ENCODE measurements at regions not wholly inside any gene's neighbourhood (a gene's known extent, or its start where the extent isn't known, plus 50 kb on each side); places are given as distances from the start of the nearest gene placed in this dataset.

DNA sequence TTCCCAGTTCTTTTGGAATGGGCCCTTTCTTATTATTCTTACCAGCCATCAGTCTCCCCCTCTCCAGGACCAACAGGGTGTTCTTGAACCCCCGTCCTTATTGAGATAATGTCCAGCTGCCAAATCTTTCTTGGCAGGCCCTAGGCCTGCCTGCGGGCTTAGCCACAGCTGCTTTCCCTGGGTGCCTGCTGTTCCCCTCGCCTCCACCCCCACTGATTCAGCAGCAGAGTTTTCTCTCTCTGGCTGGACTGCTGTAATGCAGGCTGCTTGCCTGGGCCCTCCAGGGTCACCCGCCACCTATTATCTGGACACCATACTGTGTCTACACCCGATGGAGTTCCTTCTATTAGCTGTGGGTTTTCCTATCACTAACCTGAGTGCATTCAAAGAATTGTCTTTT is 395.4 kb upstream of the ATP5MC3 start:
- no peaks in the 10 kb centered on the region for H3F3A ChIP-seq (ENCODE audit: insufficient read depth, low read length)
- H3K9me2 ChIP-seq (ENCODE audit: low read depth, low read length): no peaks in the 10 kb centered on the region
- no peak for TF ChIP-seq EZH2 (IDR thresholded peaks at IDR 0.05; ENCODE audit: borderline replicate concordance, low read length)
- TF ChIP-seq, protein P1, sequence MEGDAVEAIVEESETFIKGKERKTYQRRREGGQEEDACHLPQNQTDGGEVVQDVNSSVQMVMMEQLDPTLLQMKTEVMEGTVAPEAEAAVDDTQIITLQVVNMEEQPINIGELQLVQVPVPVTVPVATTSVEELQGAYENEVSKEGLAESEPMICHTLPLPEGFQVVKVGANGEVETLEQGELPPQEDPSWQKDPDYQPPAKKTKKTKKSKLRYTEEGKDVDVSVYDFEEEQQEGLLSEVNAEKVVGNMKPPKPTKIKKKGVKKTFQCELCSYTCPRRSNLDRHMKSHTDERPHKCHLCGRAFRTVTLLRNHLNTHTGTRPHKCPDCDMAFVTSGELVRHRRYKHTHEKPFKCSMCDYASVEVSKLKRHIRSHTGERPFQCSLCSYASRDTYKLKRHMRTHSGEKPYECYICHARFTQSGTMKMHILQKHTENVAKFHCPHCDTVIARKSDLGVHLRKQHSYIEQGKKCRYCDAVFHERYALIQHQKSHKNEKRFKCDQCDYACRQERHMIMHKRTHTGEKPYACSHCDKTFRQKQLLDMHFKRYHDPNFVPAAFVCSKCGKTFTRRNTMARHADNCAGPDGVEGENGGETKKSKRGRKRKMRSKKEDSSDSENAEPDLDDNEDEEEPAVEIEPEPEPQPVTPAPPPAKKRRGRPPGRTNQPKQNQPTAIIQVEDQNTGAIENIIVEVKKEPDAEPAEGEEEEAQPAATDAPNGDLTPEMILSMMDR (IDR thresholded peaks at IDR 0.05; ENCODE audit: low read length): no peak
- no peak overlapping the region for H3K4me2 ChIP-seq (ENCODE audit: low read length)
- no peak overlapping the region for H3K27ac ChIP-seq (ENCODE audit: low read depth, low read length, poor library complexity, severe bottlenecking)
- no peaks in the 10 kb centered on the region for H3K9me3 ChIP-seq (ENCODE audit: low read length)
- no peaks in the 10 kb centered on the region for H3K4me1 ChIP-seq (ENCODE audit: insufficient read depth, low read length, severe bottlenecking)
- H2AFZ ChIP-seq (ENCODE audit: low read length): no peak overlapping the region
- no peaks in the 10 kb centered on the region for H3K36me3 ChIP-seq (ENCODE audit: insufficient read depth, low read length)
- no peaks in the 10 kb centered on the region for H4K20me1 ChIP-seq (ENCODE audit: insufficient read depth, low read length)
- no peaks in the 10 kb centered on the region for H3K27me3 ChIP-seq (ENCODE audit: insufficient read depth, low read length)
- H3K79me2 ChIP-seq (ENCODE audit: insufficient read depth, low read length): no peaks in the 10 kb centered on the region
- no peak overlapping the region for H3K9ac ChIP-seq (ENCODE audit: low read length)
- no peak overlapping the region for H3K4me3 ChIP-seq (ENCODE audit: low read depth, low read length, poor library complexity, severe bottlenecking)

DNA sequence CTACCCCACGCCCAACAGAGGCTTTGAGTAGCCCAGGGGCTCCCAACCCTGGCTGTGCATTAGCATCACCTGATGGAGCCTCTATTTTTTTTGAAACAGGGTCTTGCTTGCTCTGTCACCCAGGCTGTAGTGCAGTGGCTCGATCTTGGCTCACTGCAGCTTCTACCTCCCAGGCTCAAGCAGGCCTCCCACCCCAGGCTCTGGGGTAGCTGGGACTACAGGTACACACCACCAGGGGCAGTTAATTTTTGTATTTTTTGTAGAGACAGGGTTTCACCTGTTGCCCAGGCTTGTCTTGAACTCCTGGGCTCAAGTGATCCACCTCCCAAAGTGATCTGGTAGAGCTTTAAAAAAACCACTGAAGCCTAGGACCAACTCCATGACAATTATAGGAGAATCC is 394.8 kb upstream of the ATP5MC3 start:
- Histone ChIP-seq H3K9me2 (ENCODE audit: low read depth, low read length) (no peaks in the 10 kb centered on the region), H3K4me2 (ENCODE audit: low read length) (no peak overlapping the region)

DNA sequence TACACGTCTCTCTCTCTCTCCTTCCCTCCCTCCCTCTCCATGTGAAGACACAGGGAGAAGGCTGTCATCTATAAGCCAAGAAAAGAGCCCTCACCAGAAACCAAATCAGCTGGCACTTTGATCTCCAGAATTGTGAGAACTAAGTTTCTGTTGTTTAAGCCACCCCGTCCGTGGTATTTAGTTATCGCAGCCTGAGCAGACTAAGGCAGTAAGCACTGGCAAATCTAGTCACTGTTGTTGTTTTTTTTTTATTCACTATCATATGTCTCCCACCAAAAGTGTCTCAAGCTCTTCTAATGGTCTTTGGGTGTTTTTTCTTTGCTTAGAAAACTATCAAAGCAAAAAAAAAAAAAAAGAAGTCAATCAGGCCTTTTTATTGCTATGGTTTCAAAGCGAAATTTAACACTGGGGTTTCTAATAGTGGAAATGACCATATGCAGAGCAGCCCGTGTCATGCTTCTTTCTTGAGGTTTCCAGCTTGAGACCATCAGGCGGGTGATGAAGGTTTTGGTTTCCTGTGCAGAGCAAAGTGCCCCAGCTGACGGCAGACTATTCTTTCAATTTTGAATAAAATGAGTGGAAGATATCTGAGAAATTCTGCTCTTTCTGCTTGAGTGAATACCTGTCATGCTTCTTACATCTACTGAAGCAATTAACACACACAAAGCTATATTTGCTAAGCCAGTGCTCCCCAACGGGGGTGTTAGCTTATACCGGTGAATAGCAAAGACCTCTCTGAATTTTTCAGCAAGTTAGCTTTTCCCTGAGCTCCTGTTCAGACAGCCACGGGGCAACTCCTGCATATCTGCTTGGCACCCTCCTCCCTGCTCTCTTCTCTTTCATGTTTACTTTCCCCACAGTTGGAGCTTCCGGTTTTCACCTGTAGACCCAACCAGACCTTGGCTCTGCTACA is 394.1 kb upstream of the ATP5MC3 start:
- H3K9ac ChIP-seq (ENCODE audit: low read length): no peak overlapping the region
- H3K27me3 ChIP-seq (ENCODE audit: insufficient read depth, low read length): no peaks in the 10 kb centered on the region
- H3K4me2 ChIP-seq (ENCODE audit: low read length): no peak overlapping the region
- no peaks in the 10 kb centered on the region for H3F3A ChIP-seq (ENCODE audit: insufficient read depth, low read length)
- H3K79me2 ChIP-seq (ENCODE audit: insufficient read depth, low read length): no peaks in the 10 kb centered on the region
- no peaks in the 10 kb centered on the region for H3K36me3 ChIP-seq (ENCODE audit: insufficient read depth, low read length)
- no peaks in the 10 kb centered on the region for H4K20me1 ChIP-seq (ENCODE audit: insufficient read depth, low read length)
- H3K4me3 ChIP-seq (ENCODE audit: low read depth, low read length, poor library complexity, severe bottlenecking): no peak overlapping the region
- TF ChIP-seq EZH2 (IDR thresholded peaks at IDR 0.05; ENCODE audit: borderline replicate concordance, low read length): no peak
- TF ChIP-seq, protein P1 (IDR thresholded peaks at IDR 0.05; ENCODE audit: low read length): no peak
- no peak overlapping the region for H3K27ac ChIP-seq (ENCODE audit: low read depth, low read length, poor library complexity, severe bottlenecking)
- no peaks in the 10 kb centered on the region for H3K9me3 ChIP-seq (ENCODE audit: low read length)
- no peak overlapping the region for H2AFZ ChIP-seq (ENCODE audit: low read length)
- no peaks in the 10 kb centered on the region for H3K9me2 ChIP-seq (ENCODE audit: low read depth, low read length)
- H3K4me1 ChIP-seq (ENCODE audit: insufficient read depth, low read length, severe bottlenecking): no peaks in the 10 kb centered on the region

More for the DNA sequence above, 394.8 kb upstream of the ATP5MC3 start:
- Histone ChIP-seq H3K4me1 (ENCODE audit: insufficient read depth, low read length, severe bottlenecking) (no peaks in the 10 kb centered on the region), H3K27ac (ENCODE audit: low read depth, low read length, poor library complexity, severe bottlenecking) (no peak overlapping the region), H4K20me1 (ENCODE audit: insufficient read depth, low read length) (no peaks in the 10 kb centered on the region), H3K4me3 (ENCODE audit: low read depth, low read length, poor library complexity, severe bottlenecking) (no peak overlapping the region), H3K27me3 (ENCODE audit: insufficient read depth, low read length) (no peaks in the 10 kb centered on the region), H2AFZ (ENCODE audit: low read length) (no peak overlapping the region), H3K9ac (ENCODE audit: low read length) (no peak overlapping the region), H3K36me3 (ENCODE audit: insufficient read depth, low read length) (no peaks in the 10 kb centered on the region), H3K79me2 (ENCODE audit: insufficient read depth, low read length) (no peaks in the 10 kb centered on the region), H3F3A (ENCODE audit: insufficient read depth, low read length) (no peaks in the 10 kb centered on the region), H3K9me3 (ENCODE audit: low read length) (no peaks in the 10 kb centered on the region)
- TF ChIP-seq, protein P1 (IDR thresholded peaks at IDR 0.05; ENCODE audit: low read length): no peak
- TF ChIP-seq EZH2 (IDR thresholded peaks at IDR 0.05; ENCODE audit: borderline replicate concordance, low read length): no peak
